NCI-H1694 (cell line): ENCODE measurements at regions not wholly inside any gene's neighbourhood (a gene's known extent, or its start where the extent isn't known, plus 50 kb on each side); places are given as distances from the start of the nearest gene placed in this dataset.

Source experiments
- DNase-seq: peaks from one replicate; lab custom pipeline; 2025; lab: John Stamatoyannopoulos, UW

- no peak for DNase-seq
Measured at GRCh38 chr9:129489838-129490582, 130.9 kb downstream of the C9orf50 start.

GRCh38 chr9:129487658-129488483, 133.0 kb downstream of the C9orf50 start:
- no peak for DNase-seq

DNA sequence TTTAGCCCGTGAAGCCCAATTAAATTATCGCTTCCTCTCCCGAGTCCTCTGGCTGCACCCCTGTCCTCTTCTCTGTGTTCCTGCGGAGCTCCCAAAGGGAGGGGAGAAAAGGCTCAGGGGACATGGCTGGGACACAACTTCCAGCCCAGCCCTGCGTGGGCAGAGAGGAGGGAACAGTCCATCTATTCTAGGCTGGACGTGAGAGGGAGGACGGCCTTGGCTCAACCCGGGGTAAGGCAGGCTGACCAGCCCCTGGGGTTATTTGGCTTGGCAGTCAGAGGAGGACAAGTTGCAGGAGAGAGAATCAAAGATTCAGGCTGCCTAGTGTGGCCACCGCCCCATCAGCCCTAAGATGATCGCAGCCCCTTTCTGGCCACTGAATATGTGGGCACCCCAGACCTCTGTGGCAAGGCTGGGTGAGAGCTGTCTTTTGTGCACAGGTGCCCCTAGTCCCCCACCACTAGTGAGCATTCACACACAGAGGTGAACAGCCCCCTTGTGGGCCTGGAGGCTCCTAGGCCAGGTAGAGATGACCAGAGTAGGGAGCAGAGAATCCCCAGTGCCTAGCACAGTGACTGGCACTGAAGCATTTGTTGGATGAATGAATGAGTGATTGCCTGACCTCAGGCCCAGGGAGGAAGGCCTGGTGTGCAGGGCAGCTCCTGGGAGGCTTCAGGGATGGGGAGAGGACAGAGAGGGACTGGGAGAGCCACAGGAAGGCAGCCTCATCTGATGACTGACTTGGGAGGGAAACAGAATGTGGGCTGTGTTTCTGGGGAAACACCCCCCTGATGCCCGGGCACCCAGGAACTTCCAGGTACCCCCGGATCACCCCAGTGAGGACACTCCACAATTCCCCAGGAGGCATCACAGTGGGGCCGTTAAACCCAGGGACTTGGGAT, 133.9 kb downstream of the C9orf50 start:
- no peak for DNase-seq

DNA sequence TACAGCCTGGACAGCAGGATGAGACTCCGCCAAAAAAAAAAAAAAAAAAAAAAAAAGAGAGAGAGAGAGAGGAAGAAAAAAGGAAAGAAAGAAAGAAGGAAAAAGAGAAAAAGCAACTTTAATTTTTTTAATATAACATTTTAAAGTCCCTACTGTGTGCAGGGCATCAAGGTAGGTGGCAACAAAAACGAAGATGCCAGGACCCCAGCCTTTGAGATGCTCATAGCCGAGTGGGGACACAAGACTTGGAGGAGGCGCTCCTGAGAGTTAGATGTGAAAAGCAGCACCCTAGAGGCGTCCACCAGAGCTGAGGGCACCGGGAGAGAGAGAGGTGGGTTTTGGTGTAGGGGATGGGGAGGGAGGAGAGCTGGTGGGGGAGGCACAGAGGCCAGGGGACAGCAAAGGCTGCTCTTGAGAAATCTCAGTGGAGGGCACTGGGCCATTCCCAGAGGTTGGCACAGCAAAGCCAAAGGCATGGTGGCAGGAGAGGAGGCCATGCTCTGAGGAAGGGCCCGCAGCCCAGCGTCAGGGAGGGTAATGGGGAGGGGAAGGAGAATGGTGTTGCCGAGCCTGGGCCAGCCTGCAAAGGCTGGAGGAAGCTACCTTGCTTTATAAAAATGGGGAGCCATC, 135.6 kb downstream of the C9orf50 start:
- no peak for DNase-seq

DNA sequence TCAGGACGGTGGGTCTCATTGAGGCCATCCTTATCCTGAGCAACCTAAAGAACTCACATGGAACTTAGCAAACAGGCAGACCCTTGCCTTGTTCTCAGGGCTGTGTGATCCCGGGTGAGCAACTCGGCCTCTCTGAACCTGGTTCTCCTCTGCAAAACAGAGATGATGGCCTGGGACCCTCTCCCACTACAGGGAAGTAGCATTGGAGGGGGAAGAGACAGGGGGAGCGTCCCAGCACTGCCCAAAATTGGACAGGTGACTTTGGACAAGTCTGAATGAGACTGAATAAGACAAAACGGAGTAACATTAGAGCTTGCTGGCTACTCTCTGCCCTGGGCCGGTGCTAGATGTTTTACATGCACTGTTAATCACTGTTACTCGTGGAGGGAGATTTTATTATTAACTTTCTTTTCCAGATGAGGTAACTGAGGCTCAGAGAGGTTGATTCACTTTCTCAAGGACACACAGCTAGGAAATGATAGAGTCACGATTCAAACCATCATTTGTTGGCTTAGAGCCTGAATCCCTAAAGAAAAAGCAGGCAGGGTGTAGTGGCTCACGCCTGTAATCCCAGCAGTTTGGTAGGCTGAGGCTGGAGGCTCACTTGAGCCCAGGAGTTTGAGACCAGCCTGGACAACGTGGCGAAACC, 136.4 kb downstream of the C9orf50 start:
- no peak for DNase-seq

DNA sequence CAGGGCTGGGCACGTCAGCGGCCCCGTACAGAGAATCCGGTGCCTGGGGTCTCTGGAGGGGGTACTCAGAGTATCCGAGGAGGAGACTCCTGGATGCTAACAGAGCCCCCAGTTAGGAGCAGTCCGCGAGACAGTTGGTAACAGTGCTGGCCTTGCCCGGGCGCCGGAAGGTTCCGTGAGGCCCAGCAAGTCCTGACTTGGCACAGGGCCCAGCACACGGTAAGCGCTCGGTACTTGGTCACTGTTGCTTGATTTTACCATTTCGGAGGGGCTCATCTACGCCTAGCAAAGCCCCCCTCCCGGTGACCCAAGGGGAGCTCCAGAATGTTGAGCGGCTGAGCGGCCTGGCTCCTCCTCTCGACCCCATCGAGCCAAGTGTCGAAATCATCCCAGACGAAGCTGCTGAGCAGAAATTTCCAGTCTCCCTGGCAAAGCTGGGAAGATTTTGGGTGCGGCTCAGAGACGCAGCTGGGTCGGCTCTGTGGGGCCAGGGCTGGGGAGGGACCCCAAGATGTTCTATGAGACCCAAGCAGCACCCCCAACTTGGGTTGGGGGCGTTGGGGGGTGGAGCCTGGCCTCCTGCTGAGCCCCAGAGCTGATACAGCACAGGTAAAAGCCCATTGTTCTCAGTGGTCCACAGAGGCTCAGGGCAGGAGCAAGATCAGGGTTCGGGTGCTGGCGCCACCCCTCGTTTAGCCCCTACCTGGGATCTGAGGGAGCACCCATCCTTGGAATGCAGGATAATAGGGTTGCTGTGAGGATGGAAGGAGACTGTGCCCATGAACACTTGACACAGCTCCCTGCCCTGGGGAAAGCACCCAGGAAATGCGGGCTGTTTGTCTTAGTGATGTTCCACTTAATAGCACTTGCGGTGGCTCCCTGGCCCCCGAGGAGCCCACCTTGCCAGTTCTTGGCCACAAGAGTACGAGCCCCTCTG, 137.2 kb downstream of the C9orf50 start:
- peak; percentile 52 for DNase-seq

- DNase-seq, result peak; percentile 79
Measured at GRCh38 chr9:129482521-129483414, 138.1 kb downstream of the C9orf50 start.

- DNase-seq, result no peak
Measured at GRCh38 chr9:129481810-129482511, 138.9 kb downstream of the C9orf50 start.

- DNase-seq, result no peak
Measured at GRCh38 chr9:129481424-129481809, 139.5 kb downstream of the C9orf50 start.

DNA sequence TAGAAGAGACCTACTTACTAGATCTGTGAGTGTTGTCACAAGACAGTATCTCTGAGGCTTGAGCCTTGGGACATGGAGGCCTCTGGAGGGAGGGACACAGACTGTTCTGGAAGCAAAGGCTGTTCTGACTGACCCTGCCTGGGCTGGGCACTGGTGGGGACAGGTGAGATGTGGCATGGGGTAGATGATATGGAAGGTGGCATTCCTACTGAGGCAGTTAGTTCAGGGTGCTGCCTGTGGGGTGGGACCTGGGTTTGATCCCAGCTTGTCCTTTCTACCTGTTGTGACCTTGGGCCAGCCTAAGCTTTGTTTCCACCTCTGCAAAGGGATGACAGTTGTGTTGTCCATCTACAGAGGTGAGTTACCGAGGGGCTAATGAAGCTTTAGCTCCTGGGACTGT, 140.2 kb downstream of the C9orf50 start:
- no peak for DNase-seq

DNA sequence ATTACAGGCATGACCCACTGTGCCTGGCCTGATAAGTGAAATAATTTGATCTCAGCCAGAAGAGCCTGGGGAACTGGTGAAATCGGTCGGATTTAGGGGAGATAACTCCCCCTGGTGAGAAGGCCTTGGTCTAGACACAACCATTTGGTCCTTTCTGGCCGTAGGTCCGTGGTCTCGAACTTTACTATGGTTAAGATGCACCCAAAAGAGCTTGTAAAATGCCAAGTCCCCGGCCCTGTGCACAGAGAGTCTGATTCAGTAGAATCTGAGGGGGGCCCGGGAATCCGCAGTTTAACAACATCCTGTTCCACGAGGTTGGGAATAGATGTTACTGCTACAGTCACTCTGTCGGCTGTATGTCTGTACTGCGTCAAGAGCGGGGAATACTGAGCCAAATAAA, 140.7 kb downstream of the C9orf50 start:
- no peak for DNase-seq

DNA sequence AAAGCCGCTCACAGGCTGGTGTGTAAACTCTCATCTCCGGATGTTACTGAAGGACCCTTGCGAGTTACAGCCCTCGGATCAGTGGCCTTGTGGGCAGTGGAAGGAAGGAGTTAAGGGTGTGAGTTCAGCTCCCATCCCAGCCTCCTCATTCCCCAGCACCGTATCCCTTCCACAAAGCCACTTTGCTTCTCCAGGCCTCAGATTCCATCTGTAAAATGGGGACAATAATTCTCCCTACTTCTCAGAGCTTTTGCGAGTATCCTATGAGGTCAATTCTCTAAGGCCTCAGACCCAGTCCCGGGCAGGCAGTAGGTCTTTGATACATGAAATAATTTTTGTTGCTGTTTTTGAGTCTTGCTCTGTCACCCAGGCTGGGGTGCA, 141.3 kb downstream of the C9orf50 start:
- no peak for DNase-seq

DNA sequence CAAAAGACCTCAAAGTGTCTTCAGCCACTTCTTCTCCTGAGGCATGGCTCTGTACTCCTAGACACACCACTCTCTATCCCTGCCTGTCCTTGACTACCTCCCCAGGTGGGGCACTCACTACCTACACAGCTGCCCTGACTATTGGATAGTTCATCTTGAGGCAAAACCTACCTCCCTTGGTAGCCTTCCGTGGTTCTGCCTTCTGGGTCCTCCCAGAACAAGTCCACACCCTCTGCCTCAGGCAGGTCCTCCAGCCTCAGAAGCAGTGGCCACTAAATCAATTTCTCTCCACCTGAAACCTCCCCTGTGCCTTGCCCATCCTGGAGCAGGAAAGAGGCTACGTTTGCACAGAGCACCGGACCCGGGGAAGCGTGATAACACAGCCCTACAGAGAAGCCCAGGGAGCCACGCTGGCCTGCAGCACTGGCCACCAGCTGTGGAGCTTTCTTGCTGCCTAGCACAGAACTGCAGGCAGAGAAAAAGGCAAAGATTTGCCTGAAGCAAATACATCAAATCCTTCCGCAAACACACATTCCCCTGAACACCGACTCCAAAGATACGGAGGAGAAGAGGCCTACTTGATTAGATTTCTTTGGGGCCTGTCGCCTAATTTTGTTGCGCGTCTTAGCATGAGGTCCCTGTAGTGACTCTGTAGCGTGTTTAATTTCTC, 141.8 kb downstream of the C9orf50 start:
- no peak for DNase-seq

- no peak for DNase-seq
Measured at GRCh38 chr9:129478461-129478860, 142.4 kb downstream of the C9orf50 start.

- no peak for DNase-seq
Measured at GRCh38 chr9:129476821-129477611, 143.9 kb downstream of the C9orf50 start.

- DNase-seq, result no peak
Measured at GRCh38 chr9:129474740-129475404, 146.0 kb downstream of the C9orf50 start.
